EL (cell line): ENCODE measurements at regions not wholly inside any gene's neighbourhood (a gene's known extent, or its start where the extent isn't known, plus 50 kb on each side); places are given as distances from the start of the nearest gene placed in this dataset.

Experiments
- DNase-seq: peaks from one replicate; pipeline ENCODE4 v3.0.0-alpha.2; 2016

- peak; percentile 39 for DNase-seq
Observed at GRCh38 chr17:36869856-36870719, 67.2 kb upstream of the LHX1 start.

GRCh38 chr17:36870720-36870999, 66.6 kb upstream of the LHX1 start:
- DNase-seq: no peak

DNA sequence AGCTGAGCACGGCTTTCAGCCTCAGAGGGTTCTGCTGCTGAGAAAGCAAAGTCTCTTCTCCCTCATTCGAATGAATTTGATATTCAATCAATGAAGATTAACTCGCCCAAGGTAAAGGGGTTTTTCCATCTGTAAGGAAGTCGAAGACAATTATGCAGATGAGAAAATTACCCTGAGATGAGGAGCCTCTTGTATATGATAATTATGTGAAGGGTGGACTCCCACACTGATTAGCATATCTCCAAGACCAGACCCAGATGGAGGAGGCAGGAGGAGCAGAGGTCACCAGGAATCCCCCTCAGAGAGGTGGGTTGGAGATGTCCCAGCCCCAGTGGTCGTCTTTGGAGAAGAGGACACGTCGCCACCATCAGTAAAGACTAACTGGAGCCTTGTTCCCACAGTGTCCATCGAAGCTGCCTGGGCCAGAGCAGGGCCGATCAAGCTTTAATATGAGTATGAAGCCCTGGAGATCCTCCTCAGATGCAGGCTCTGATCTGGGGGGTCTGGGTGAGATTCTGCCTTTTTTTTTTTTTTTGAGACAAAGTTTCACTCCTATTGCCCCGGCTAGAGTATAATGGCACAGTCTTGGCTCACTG, 61.5 kb upstream of the LHX1 start:
- no peak for DNase-seq

- DNase-seq: no peak
Observed at GRCh38 chr17:36876966-36877365, 60.3 kb upstream of the LHX1 start.

DNA sequence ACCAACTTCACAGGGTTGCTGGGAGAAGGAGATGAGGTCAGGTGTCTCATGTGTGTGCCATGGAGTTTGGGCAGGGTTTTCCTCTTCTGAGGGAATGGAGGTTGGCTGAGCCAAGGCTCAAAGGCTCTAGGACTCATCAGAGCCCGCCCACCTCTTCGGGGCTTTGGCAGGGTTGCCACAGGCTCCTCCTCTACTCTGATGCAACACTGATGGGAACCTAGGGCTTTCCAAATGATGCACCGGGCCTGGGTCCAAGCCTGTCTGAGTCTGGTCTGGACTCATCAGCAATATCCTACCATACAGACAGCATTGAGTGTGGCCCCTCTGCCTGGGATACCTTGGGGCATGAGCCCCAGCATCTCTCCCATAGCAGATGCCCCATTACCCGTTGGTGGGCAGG, 59.5 kb upstream of the LHX1 start:
- peak; percentile 21 for DNase-seq

GRCh38 chr17:36878216-36878615, 59.1 kb upstream of the LHX1 start:
- no peak for DNase-seq

DNA sequence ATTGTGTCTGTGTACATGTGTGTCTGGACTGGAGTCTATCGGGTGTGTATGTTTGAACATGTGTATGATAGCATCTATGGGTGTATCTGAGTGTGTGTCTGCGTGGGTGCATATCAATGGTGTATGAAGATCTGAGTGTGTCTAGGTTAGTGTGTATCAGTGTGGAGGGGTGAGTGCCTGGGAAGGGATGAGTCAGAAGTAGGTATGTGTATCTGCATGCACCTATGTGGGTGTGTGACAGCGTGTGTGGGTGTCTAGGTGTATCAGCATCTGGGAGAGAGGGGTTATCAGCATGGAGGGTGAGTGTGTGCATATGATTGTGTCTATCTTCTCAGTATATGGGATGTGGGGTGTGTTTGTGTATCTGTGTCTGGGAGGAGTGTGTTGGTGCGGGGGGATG, 58.2 kb upstream of the LHX1 start:
- DNase-seq: no peak

GRCh38 chr17:36879624-36880131, 57.6 kb upstream of the LHX1 start:
- no peak for DNase-seq

DNA sequence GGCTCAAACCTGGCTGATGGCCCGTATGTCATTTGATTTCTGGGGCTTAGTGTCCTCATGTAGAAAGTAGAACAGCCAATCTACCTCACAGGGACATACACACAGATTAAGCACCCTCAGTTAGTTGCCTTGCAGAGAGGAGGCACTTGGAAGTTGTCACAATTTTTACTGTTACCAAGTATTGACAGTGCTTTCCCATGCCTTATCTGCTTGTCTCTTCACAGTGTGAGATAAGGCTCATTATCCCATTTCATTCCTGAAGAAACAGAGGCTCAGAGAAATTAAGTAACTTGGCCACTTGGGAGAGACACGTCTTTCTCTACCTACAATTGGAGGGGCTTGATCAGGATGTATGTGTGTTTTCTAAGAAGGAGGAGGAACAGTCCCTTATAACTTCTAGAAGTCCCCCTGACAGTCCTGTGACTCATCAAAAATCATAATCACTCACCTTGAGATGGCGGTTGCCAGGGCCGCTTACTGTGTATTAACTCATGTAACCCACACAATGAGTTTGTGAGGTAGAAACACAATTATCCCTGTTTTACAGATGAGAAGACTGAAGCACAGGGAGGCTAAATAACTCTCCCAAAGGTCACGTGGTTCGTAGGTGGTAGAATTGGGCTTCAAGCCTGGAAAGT, 56.9 kb upstream of the LHX1 start:
- DNase-seq: no peak

GRCh38 chr17:36881323-36881722, 56.0 kb upstream of the LHX1 start:
- no peak for DNase-seq

DNA sequence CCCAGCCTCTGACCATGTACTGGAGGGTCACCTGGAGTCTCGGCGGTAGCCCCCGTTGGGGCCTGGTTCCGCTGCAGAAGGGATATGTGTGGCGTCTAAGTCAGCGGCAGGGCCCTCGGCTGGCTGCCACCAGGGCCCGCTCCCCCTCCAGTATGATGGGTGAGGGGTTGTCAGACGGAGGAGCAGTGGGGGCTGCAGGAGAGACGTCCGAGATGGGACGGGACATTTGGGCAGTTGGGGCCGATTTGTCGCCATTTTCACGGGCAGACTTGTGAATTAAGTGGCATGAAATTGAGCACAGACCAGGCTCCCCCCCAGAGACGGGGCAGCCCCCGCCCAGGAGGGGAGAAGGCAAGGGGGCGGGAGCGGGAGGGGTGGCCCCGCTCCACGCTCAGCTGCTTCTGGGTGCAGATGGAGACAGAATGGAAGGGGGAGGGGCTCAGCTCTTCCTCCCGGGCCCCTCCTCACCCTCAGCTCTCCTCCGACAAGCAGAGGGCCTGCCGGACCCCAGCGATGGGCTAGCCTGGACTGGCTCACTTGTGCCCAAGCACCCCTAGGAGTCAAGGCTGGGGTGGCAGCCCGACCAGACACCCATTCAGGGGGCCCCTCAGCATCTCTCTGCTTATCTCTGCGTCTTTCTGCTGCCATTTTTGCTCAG, 52.7 kb upstream of the LHX1 start:
- no peak for DNase-seq

DNA sequence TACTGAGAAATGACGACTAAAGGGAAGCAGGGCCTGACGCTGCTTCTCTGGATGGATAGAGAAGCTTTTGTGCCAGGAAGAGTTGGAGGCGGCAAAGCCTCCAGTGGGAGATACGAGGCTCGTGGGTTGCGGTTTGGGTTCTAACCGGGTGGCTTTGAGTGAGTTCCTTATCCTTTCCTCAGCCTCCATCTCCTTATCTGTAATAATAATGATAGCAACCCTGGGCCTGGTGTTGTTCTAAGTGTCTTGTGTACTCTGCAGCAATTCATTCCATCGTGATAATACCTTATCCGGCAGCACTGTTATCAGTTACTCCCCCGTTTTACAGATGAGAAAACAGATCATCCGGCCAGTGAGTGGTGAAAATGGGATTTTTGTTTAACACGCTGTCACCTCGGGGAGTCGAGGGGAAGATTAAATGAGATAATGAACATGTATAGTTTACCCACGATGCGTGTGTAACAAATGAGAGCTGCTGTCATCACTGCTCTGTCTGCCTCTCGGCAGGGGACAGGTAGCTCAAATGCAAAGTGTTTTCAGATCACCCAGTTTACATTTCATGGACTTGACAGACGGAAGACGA, 52.0 kb upstream of the LHX1 start:
- DNase-seq: no peak

DNA sequence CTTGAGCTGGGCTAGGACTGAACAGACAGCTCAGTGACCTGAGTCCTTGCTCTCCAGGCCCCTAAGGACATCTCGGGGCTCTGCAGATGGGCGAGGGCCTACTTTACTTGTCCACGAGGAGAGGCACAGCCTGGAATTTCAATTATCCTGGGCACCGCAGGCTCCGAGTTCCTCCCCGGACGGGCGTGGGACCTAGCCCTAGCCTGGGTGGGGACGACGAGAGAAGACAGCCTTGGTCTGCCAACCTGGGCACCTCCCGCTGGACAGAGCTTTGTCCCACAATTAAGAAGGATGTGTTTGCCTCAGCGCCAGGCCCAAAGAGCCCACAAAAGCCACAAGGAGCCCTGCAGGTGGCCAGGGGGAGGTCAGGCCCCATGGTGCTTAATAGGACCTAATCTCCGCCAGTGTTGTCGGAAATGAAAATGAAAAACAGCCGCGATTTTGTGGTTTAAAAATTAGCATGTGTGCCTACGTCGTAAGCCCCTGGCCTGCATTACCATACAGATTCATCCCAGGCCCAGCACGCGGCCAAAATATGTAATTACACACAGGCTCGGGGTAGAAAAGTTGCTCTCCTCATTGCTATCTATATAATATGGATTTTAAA, 51.4 kb upstream of the LHX1 start:
- DNase-seq: no peak
